ENCODE measurements at regions not wholly inside any gene's neighbourhood (a gene's known extent, or its start where the extent isn't known, plus 50 kb on each side); places are given as distances from the start of the nearest gene placed in this dataset.
A peak's percentile ranks its signal among the peaks of the same experiment; 100 is the strongest.

GRCh38 chr14:65241125-65241752 lies 138.9 kb upstream of the MAX start:
- TF ChIP-seq Cebpa-rat (IDR thresholded peaks at IDR 0.05) = no peak
- Histone ChIP-seq H3K27ac (no peak overlapping the region), H4K20me1 (no peaks in the 10 kb centered on the region), H3K4me2 (no peak overlapping the region), H3K27me3 (no peaks in the 10 kb centered on the region), H3K9me3 (0 out of 2 replicates have a peak, but pooled peaks cover 4% of the 10 kb centered on the region), H3K36me3 (no peaks in the 10 kb centered on the region), H3K4me1 (peaks cover 6% of the 10 kb centered on the region), H3K4me3 (no peak overlapping the region), H3K9ac (no peak overlapping the region)

GRCh38 chr14:65242732-65243134 lies 140.4 kb upstream of the MAX start:
- Histone ChIP-seq H3K4me2 (no peak overlapping the region), H3K4me3 (no peak overlapping the region), H3K9me3 (0 out of 2 replicates have a peak, but pooled peaks cover 4% of the 10 kb centered on the region), H3K9ac (no peak overlapping the region), H3K4me1 (peaks cover 6% of the 10 kb centered on the region), H3K36me3 (no peaks in the 10 kb centered on the region), H4K20me1 (no peaks in the 10 kb centered on the region), H3K27me3 (no peaks in the 10 kb centered on the region), H3K27ac (no peak overlapping the region)
- TF ChIP-seq Cebpa-rat (IDR thresholded peaks at IDR 0.05) = no peak

- H3K9me3 ChIP-seq = 0 out of 2 replicates have a peak, but pooled peaks cover 4% of the 10 kb centered on the region
- H3K36me3 ChIP-seq = no peaks in the 10 kb centered on the region
- H3K27me3 ChIP-seq = no peaks in the 10 kb centered on the region
- H3K4me3 ChIP-seq = no peak overlapping the region
- H3K4me1 ChIP-seq = peaks cover 6% of the 10 kb centered on the region
- no peak overlapping the region; the same call in 1 of the 2 replicates for H3K27ac ChIP-seq
- no peaks in the 10 kb centered on the region for H4K20me1 ChIP-seq
- no peak for TF ChIP-seq Cebpa-rat (IDR thresholded peaks at IDR 0.05)
- no peak overlapping the region for H3K9ac ChIP-seq
- peak overlapping the region; percentile 18; the same call in 1 of the 2 replicates for H3K4me2 ChIP-seq
Observed at GRCh38 chr14:65243766-65244442, 141.6 kb upstream of the MAX start.

- H4K20me1 ChIP-seq = no peaks in the 10 kb centered on the region
- 0 out of 2 replicates have a peak, but pooled peaks cover under 1% of the 10 kb centered on the region for H3K9me3 ChIP-seq
- H3K27me3 ChIP-seq = no peaks in the 10 kb centered on the region
- no peaks in the 10 kb centered on the region for H3K4me1 ChIP-seq
- H3K27ac ChIP-seq = no peak overlapping the region
- TF ChIP-seq Cebpa-rat (IDR thresholded peaks at IDR 0.05) = no peak
- H3K4me3 ChIP-seq = no peak overlapping the region
- no peaks in the 10 kb centered on the region for H3K36me3 ChIP-seq
- no peak overlapping the region for H3K4me2 ChIP-seq
- H3K9ac ChIP-seq = no peak overlapping the region
Observed at GRCh38 chr14:65249471-65250161, 147.3 kb upstream of the MAX start.

- Histone ChIP-seq H3K9me3 (no peaks in the 10 kb centered on the region), H3K4me3 (no peak overlapping the region), H3K4me2 (no peak overlapping the region), H3K27ac (no peak overlapping the region), H3K9ac (no peak overlapping the region), H4K20me1 (no peaks in the 10 kb centered on the region), H3K27me3 (no peaks in the 10 kb centered on the region), H3K36me3 (no peaks in the 10 kb centered on the region), H3K4me1 (no peaks in the 10 kb centered on the region)
- no peak for TF ChIP-seq Cebpa-rat (IDR thresholded peaks at IDR 0.05)
Observed at GRCh38 chr14:65250162-65250495, 147.8 kb upstream of the MAX start.

GRCh38 chr14:65251213-65251612 lies 148.9 kb upstream of the MAX start:
- Histone ChIP-seq H3K27me3 (no peaks in the 10 kb centered on the region), H3K4me2 (no peak overlapping the region), H3K27ac (no peak overlapping the region), H3K9me3 (no peaks in the 10 kb centered on the region), H3K4me1 (no peaks in the 10 kb centered on the region), H3K4me3 (no peak overlapping the region), H3K9ac (no peak overlapping the region), H4K20me1 (no peaks in the 10 kb centered on the region), H3K36me3 (no peaks in the 10 kb centered on the region)
- TF ChIP-seq Cebpa-rat (IDR thresholded peaks at IDR 0.05) = no peak

- Histone ChIP-seq H3K36me3 (no peaks in the 10 kb centered on the region), H3K4me3 (no peak overlapping the region), H3K4me1 (no peaks in the 10 kb centered on the region), H3K4me2 (no peak overlapping the region), H4K20me1 (no peaks in the 10 kb centered on the region), H3K27me3 (no peaks in the 10 kb centered on the region), H3K27ac (no peak overlapping the region), H3K9ac (no peak overlapping the region), H3K9me3 (no peaks in the 10 kb centered on the region)
- no peak for TF ChIP-seq Cebpa-rat (IDR thresholded peaks at IDR 0.05)
Observed at GRCh38 chr14:65252482-65253255, 150.4 kb upstream of the MAX start.

GRCh38 chr14:65255029-65255545 lies 152.8 kb upstream of the MAX start:
- no peaks in the 10 kb centered on the region for H4K20me1 ChIP-seq

GRCh38 chr14:65255583-65256461 lies 153.5 kb upstream of the MAX start:
- no peaks in the 10 kb centered on the region for H3K27me3 ChIP-seq
- H4K20me1 ChIP-seq = no peaks in the 10 kb centered on the region
- H3K27ac ChIP-seq = no peak overlapping the region
- no peaks in the 10 kb centered on the region for H3K9me3 ChIP-seq
- no peak overlapping the region for H3K4me2 ChIP-seq
- H3K4me1 ChIP-seq = no peaks in the 10 kb centered on the region
- no peak for TF ChIP-seq Cebpa-rat (IDR thresholded peaks at IDR 0.05)
- H3K4me3 ChIP-seq = no peak overlapping the region
- H3K9ac ChIP-seq = no peak overlapping the region
- H3K36me3 ChIP-seq = no peaks in the 10 kb centered on the region

More at GRCh38 chr14:65255029-65255545, 152.8 kb upstream of the MAX start:
- Histone ChIP-seq H3K36me3 (no peaks in the 10 kb centered on the region), H3K9me3 (no peaks in the 10 kb centered on the region), H3K27me3 (no peaks in the 10 kb centered on the region), H3K9ac (no peak overlapping the region), H3K4me3 (no peak overlapping the region), H3K27ac (no peak overlapping the region), H3K4me1 (no peaks in the 10 kb centered on the region), H3K4me2 (no peak overlapping the region)
- TF ChIP-seq Cebpa-rat (IDR thresholded peaks at IDR 0.05) = no peak

Measured in BLaER1 (cell line).